HCT116 (cell line): ENCODE measurements at regions not wholly inside any gene's neighbourhood (a gene's known extent, or its start where the extent isn't known, plus 50 kb on each side); places are given as distances from the start of the nearest gene placed in this dataset.

ENCODE experiments used
- ATAC-seq: fragments of 200-7000 bp; cut with Tn5 transposase; 2 replicates; pipeline ENCODE4 v1.9.1; 2020; ENCODE audit warnings: mild to moderate bottlenecking, moderate library complexity
- BruUV-seq: library from RNA; stranded (reverse); fragments of 400-500 nt; replicated peaks from 2 replicates; lab custom pipeline; 2021; lab: Mats Ljungman, UMichigan
- CTCF ChIA-PET: fragments of 300-600 bp; sonication (Branson Sonifier 250); formaldehyde crosslinking; loops from one replicate; lab custom pipeline; 2021; ENCODE audit warnings: antibody characterized with exemption; lab: Charles Lee
- POLR2A ChIA-PET: fragments of 300-600, 350-600 bp; sonication (Branson Sonifier 250); formaldehyde crosslinking; loops from one replicate; lab custom pipeline; 2021; ENCODE audit warnings: antibody characterized with exemption; lab: Charles Lee
- RAD21 ChIA-PET, 2 experiments: fragments of 300-600 bp; sonication (Branson Sonifier 250); formaldehyde crosslinking; loops; one replicate each; lab custom pipeline; 2023; ENCODE audit warnings: low total read pairs in 2 of 2; ENCODE audit not compliant: uncharacterized antibody in 2 of 2, unreplicated experiment in 2 of 2, low non-redundant PET in 1 of 2; lab: Charles Lee
- DNase-seq: peaks from one replicate; pipeline ENCODE4 v3.0.0-alpha.2; 2010; ENCODE audit warnings: low read depth, low spot score
- H2AFZ ChIP-seq: fragments of 200-600 bp; shearing (Covaris generic), sonication (generic); 2 replicates; pipeline ENCODE4 v1.6.1; 2017; ENCODE audit warnings: low read depth, mixed run types, mixed read lengths, antibody characterized with exemption, low read length; ENCODE audit not compliant: poor library complexity, severe bottlenecking
- H3K27ac ChIP-seq: 2 replicates; pipeline ENCODE4 v1.5.1; 2012; ENCODE audit warnings: low read depth, low read length
- H3K27me3 ChIP-seq: fragments of 200-600 bp; sonication (generic); 2 replicates; pipeline ENCODE4 v1.6.1; 2016; ENCODE audit warnings: mixed run types, low read length, mixed read lengths; ENCODE audit not compliant: insufficient read depth
- H3K36me3 ChIP-seq, 2 experiments: fragments of 200-500 bp in 1 of 2; fragments of 200-600 bp in 1 of 2; sonication (Bioruptor generic) in 1 of 2; sonication (generic) in 1 of 2; 2 replicates each; pipeline versions ENCODE4 v1.5.1 to v1.6.1; 2014 to 2016; ENCODE audit warnings: low read length in 2 of 2, inconsistent platforms in 1 of 2, mixed read lengths in 1 of 2, mixed run types in 1 of 2; ENCODE audit not compliant: insufficient read depth in 2 of 2, control insufficient read depth in 1 of 2
- H3K4me1 ChIP-seq, 2 experiments: fragments of 200-600 bp in 1 of 2; sonication (generic) in 1 of 2; 2 replicates each; pipeline versions ENCODE4 v1.5.1 to v1.6.1; 2012 to 2017; ENCODE audit warnings: low read length in 2 of 2, inconsistent platforms in 1 of 2, mild to moderate bottlenecking in 1 of 2, mixed read lengths in 1 of 2, mixed run types in 1 of 2, moderate library complexity in 1 of 2; ENCODE audit not compliant: insufficient read depth in 2 of 2, control insufficient read depth in 1 of 2
- H3K4me2 ChIP-seq: fragments of 200-600 bp; sonication (generic); 2 replicates; pipeline ENCODE4 v1.6.1; 2017; ENCODE audit warnings: mixed run types, low read length, mixed read lengths
- H3K4me3 ChIP-seq, 2 experiments: fragments of 200-600 bp in 1 of 2; sonication (generic) in 1 of 2; replicated peaks in 1 of 2; 2 replicates each; pipeline ENCODE4 v1.5.1; 2011 to 2016; ENCODE audit warnings: low read length in 2 of 2, control low read depth in 1 of 2, low read depth in 1 of 2, mild to moderate bottlenecking in 1 of 2, mixed read lengths in 1 of 2, mixed run types in 1 of 2
- H3K79me2 ChIP-seq: fragments of 200-600 bp; sonication (generic); 2 replicates; pipeline ENCODE4 v1.6.1; 2017; ENCODE audit warnings: mild to moderate bottlenecking, mixed run types, low read length, moderate library complexity, mixed read lengths; ENCODE audit not compliant: insufficient read depth
- H3K9ac ChIP-seq: fragments of 200-600 bp; sonication (generic); 2 replicates; pipeline ENCODE4 v1.6.1; 2016; ENCODE audit warnings: low read length, mixed read lengths
- H3K9me2 ChIP-seq: fragments of 200-600 bp; sonication (generic), shearing (Covaris generic); 2 replicates; pipeline ENCODE4 v1.6.1; 2017; ENCODE audit warnings: mixed run types, mild to moderate bottlenecking, moderate library complexity; ENCODE audit not compliant: insufficient read depth
- H3K9me3 ChIP-seq, 2 experiments: fragments of 200-500 bp in 1 of 2; fragments of 200-600 bp in 1 of 2; sonication (Bioruptor generic) in 1 of 2; sonication (generic) in 1 of 2; 2 replicates each; pipeline ENCODE4 v1.6.1; 2014 to 2017; ENCODE audit warnings: low read length in 2 of 2, mixed read lengths in 2 of 2, inconsistent platforms in 1 of 2, low read depth in 1 of 2, mild to moderate bottlenecking in 1 of 2, mixed run types in 1 of 2, moderate library complexity in 1 of 2; ENCODE audit not compliant: control insufficient read depth in 1 of 2, insufficient read depth in 1 of 2
- H4K20me1 ChIP-seq: fragments of 200-600 bp; sonication (generic), shearing (Covaris generic); 2 replicates; pipeline ENCODE4 v1.6.1; 2017; ENCODE audit warnings: mixed run types, mild to moderate bottlenecking, moderate library complexity; ENCODE audit not compliant: insufficient read depth
- CBX3 ChIP-seq: IDR thresholded peaks from 2 replicates; pipeline ENCODE4 v1.6.1; 2012; ENCODE audit warnings: low read depth
- CEBPB ChIP-seq: IDR thresholded peaks from 2 replicates; pipeline ENCODE4 v1.6.1; 2012; ENCODE audit warnings: low read depth
- CTCF ChIP-seq, 3 experiments: fragments of 200-600 bp in 1 of 3; sonication (generic) in 1 of 3; IDR thresholded peaks in 2 of 3; conservative IDR thresholded peaks in 1 of 3; 2 replicates each; pipeline ENCODE4 v1.5.1; 2012 to 2017; ENCODE audit warnings: low read depth in 2 of 3, low read length in 2 of 3, antibody characterized with exemption in 1 of 3, borderline replicate concordance in 1 of 3, control low read depth in 1 of 3, mild to moderate bottlenecking in 1 of 3, mixed read lengths in 1 of 3, mixed run types in 1 of 3, moderate library complexity in 1 of 3; ENCODE audit not compliant: insufficient read depth in 1 of 3
- EGR1 ChIP-seq: IDR thresholded peaks from 2 replicates; pipeline ENCODE4 v1.6.1; 2012; ENCODE audit warnings: low read depth
- EZH2 ChIP-seq: fragments of 200-600 bp; sonication (generic); IDR thresholded peaks from 2 replicates; pipeline ENCODE4 v1.6.1; 2017; ENCODE audit warnings: antibody characterized with exemption, mixed run types
- EZH2phosphoT487 ChIP-seq: fragments of 200-600 bp; IDR thresholded peaks from 2 replicates; pipeline ENCODE4 v1.6.1; 2018; ENCODE audit warnings: antibody characterized with exemption, borderline replicate concordance
- JUND ChIP-seq: IDR thresholded peaks from 2 replicates; pipeline ENCODE4 v1.6.1; 2012
- POLR2A ChIP-seq: IDR thresholded peaks from 2 replicates; pipeline ENCODE4 v1.7.0; 2011; ENCODE audit warnings: borderline replicate concordance; ENCODE audit not compliant: insufficient read depth, insufficient read length; ENCODE audit errors: extremely low read depth
- POLR2AphosphoS5 ChIP-seq: IDR thresholded peaks from 2 replicates; pipeline ENCODE4 v1.6.1; 2011; ENCODE audit warnings: mild to moderate bottlenecking, low read depth, low read length, moderate library complexity
- RAD21 ChIP-seq: IDR thresholded peaks from 2 replicates; pipeline ENCODE4 v1.6.1; 2012; ENCODE audit warnings: low read depth, mild to moderate bottlenecking
- SIN3A ChIP-seq: IDR thresholded peaks from 2 replicates; pipeline ENCODE4 v1.6.1; 2012; ENCODE audit warnings: low read depth
- SP1 ChIP-seq: IDR thresholded peaks from 2 replicates; pipeline ENCODE4 v1.6.1; 2012; ENCODE audit warnings: low read depth
- SRF ChIP-seq: IDR thresholded peaks from 2 replicates; pipeline ENCODE4 v1.6.1; 2012; ENCODE audit warnings: low read depth
- TCF7L2 ChIP-seq: IDR thresholded peaks from 2 replicates; pipeline ENCODE4 v1.7.0; 2011; ENCODE audit warnings: borderline replicate concordance, inconsistent platforms; ENCODE audit not compliant: insufficient read depth, insufficient read length; ENCODE audit errors: extremely low read depth
- YY1 ChIP-seq: IDR thresholded peaks from 2 replicates; pipeline ENCODE4 v1.6.1; 2011; ENCODE audit warnings: low read length, low read depth, moderate library complexity, mild to moderate bottlenecking; ENCODE audit not compliant: insufficient replicate concordance; ENCODE audit errors: extremely low read depth
- ZBTB33 ChIP-seq: IDR thresholded peaks from 2 replicates; pipeline ENCODE4 v1.6.1; 2011; ENCODE audit warnings: mild to moderate bottlenecking, low read length, moderate library complexity; ENCODE audit not compliant: insufficient replicate concordance; ENCODE audit errors: extremely low read depth
- intact Hi-C: fragments of 100-400 bp; cut with micrococcal nuclease; formaldehyde crosslinking; loops from 2 replicates; pipeline ENCODE4 v1.10.0; 2022

GRCh38 chr7:119959811-119960210, 313.2 kb upstream of the KCND2 start:
- Histone ChIP-seq H3K9ac (no peak overlapping the region), H3K27ac (no peak overlapping the region), H3K4me3 (no peak overlapping the region), H3K4me1 (no peaks in the 10 kb centered on the region), H3K9me3 (no peaks in the 10 kb centered on the region), H4K20me1 (no peaks in the 10 kb centered on the region), H3K36me3 (no peaks in the 10 kb centered on the region), H3K4me2 (no peak overlapping the region), H3K27me3 (no peaks in the 10 kb centered on the region), H3K9me2 (no peaks in the 10 kb centered on the region), H2AFZ (no peak overlapping the region), H3K79me2 (no peaks in the 10 kb centered on the region)
- ChIA-PET RAD21 (no interaction called here), POLR2A (no interaction called here), CTCF (interaction anchor here (0.9 kb wide), 1 partner anchor 24 kb away, joined by 3 read pairs; no protein-coding TSS in a partner anchor)
- ATAC-seq (no peak), DNase-seq (no peak)
- intact Hi-C loops = no loop called here
- BruUV-seq = no TSS peak
- TF ChIP-seq CBX3 (no peak), CTCF (IDR thresholded peaks at IDR 0.05 in 2 of 3, conservative IDR thresholded peaks at IDR 0.05 in 1 of 3; ENCODE audit: borderline replicate concordance in 1 of 3, insufficient read depth in 1 of 3, low read depth in 2 of 3, low read length in 2 of 3) (no peak), SRF (no peak), RAD21 (no peak), POLR2AphosphoS5 (no peak), YY1 (no peak), SP1 (no peak), POLR2A (no peak), ZBTB33 (no peak), CEBPB (no peak), SIN3A (no peak), EZH2 (no peak), TCF7L2 (no peak), JUND (no peak), EGR1 (no peak), EZH2phosphoT487 (no peak)
